CD14-positive monocyte (primary cell): ENCODE measurements at regions not wholly inside any gene's neighbourhood (a gene's known extent, or its start where the extent isn't known, plus 50 kb on each side); places are given as distances from the start of the nearest gene placed in this dataset.

Experiments
- DNase-seq, 3 donors: peaks; one replicate each; pipeline ENCODE4 v3.0.0-alpha.2; 2011 to 2022
- H2AFZ ChIP-seq: 2 replicates; pipeline ENCODE4 v1.6.0; 2012; ENCODE audit warnings: mild to moderate bottlenecking, low read depth, low read length, inconsistent platforms; ENCODE audit not compliant: insufficient read depth, poor library complexity, severe bottlenecking
- H3K27ac ChIP-seq, 2 donors: 1 replicate in 1 of 2; 2 replicates in 1 of 2; pipeline ENCODE4 v1.5.1; 2012 to 2013; ENCODE audit warnings: low read length in 2 of 2, control low read depth in 1 of 2, inconsistent platforms in 1 of 2, low read depth in 1 of 2, mild to moderate bottlenecking in 1 of 2
- H3K27me3 ChIP-seq, 2 donors: one replicate each; pipeline versions ENCODE4 v1.6.0 to v1.6.1; 2011 to 2013; ENCODE audit warnings: low read length in 2 of 2; ENCODE audit not compliant: control insufficient read depth in 2 of 2, insufficient read depth in 2 of 2
- H3K36me3 ChIP-seq, 2 donors: replicated peaks in 1 of 2; 1 replicate in 1 of 2; 2 replicates in 1 of 2; pipeline versions ENCODE4 v1.5.1 to v1.6.1; 2012 to 2013; ENCODE audit warnings: low read length in 2 of 2, control low read depth in 1 of 2, inconsistent platforms in 1 of 2, mild to moderate bottlenecking in 1 of 2; ENCODE audit not compliant: insufficient read depth in 2 of 2, control insufficient read depth in 1 of 2
- H3K4me1 ChIP-seq, 2 donors: 1 replicate in 1 of 2; 2 replicates in 1 of 2; pipeline versions ENCODE4 v1.5.1 to v1.6.1; 2012 to 2013; ENCODE audit warnings: low read length in 2 of 2, control low read depth in 1 of 2, inconsistent platforms in 1 of 2, mild to moderate bottlenecking in 1 of 2, moderate library complexity in 1 of 2; ENCODE audit not compliant: insufficient read depth in 2 of 2, control insufficient read depth in 1 of 2
- H3K4me2 ChIP-seq: replicated peaks from 2 replicates; pipeline ENCODE3; 2012; ENCODE audit warnings: low read length, moderate library complexity, mild to moderate bottlenecking; ENCODE audit not compliant: poor library complexity, severe bottlenecking; ENCODE audit errors: extremely low read depth
- H3K4me3 ChIP-seq, 3 experiments: fragments of 200-600 bp in 1 of 3; sonication (generic) in 1 of 3; replicated peaks in 1 of 3; 1 replicate in 2 of 3; 2 replicates in 1 of 3; pipeline ENCODE4 v1.5.1; 2011 to 2013; ENCODE audit warnings: low read length in 3 of 3, mild to moderate bottlenecking in 3 of 3, control low read depth in 2 of 3, low read depth in 2 of 3, inconsistent platforms in 1 of 3, moderate library complexity in 1 of 3
- H3K79me2 ChIP-seq: 2 replicates; pipeline ENCODE4 v1.6.0; 2012; ENCODE audit warnings: mild to moderate bottlenecking, control low read depth, inconsistent platforms, low read length, moderate library complexity; ENCODE audit not compliant: insufficient read depth
- H3K9ac ChIP-seq: 2 replicates; pipeline ENCODE4 v1.6.0; 2017; ENCODE audit warnings: low read length, mild to moderate bottlenecking; ENCODE audit not compliant: insufficient read depth, poor library complexity, severe bottlenecking
- H3K9me3 ChIP-seq, 2 donors: replicated peaks in 1 of 2; 1 replicate in 1 of 2; 2 replicates in 1 of 2; pipeline versions ENCODE4 v1.5.1 to v1.6.1; 2012 to 2013; ENCODE audit warnings: low read length in 2 of 2, control low read depth in 1 of 2; ENCODE audit not compliant: control insufficient read depth in 1 of 2, insufficient read depth in 1 of 2
- H4K20me1 ChIP-seq: 2 replicates; pipeline ENCODE4 v1.6.0; 2012; ENCODE audit warnings: mild to moderate bottlenecking, low read length, control low read depth, moderate library complexity; ENCODE audit not compliant: insufficient read depth
- H3K27ac Mint-ChIP-seq, 7 donors: one replicate each; pipeline ENCODE4 v1.8.0; 2020; ENCODE audit warnings: mild to moderate bottlenecking in 7 of 7, mixed read lengths in 7 of 7, moderate library complexity in 6 of 7, inconsistent platforms in 2 of 7
- H3K27me3 Mint-ChIP-seq, 3 donors: one replicate each; pipeline ENCODE4 v1.8.0; 2021 to 2022; ENCODE audit warnings: low read depth in 3 of 3, mild to moderate bottlenecking in 3 of 3, mixed read lengths in 3 of 3, moderate library complexity in 3 of 3, inconsistent platforms in 1 of 3
- H3K36me3 Mint-ChIP-seq, 2 donors: one replicate each; pipeline ENCODE4 v1.8.0; 2020; ENCODE audit warnings: mixed read lengths in 2 of 2, inconsistent platforms in 1 of 2, mild to moderate bottlenecking in 1 of 2
- H3K4me1 Mint-ChIP-seq: one replicate; pipeline ENCODE4 v1.8.0; 2020; ENCODE audit warnings: mild to moderate bottlenecking, mixed read lengths
- H3K4me3 Mint-ChIP-seq, 2 donors: one replicate each; pipeline ENCODE4 v1.8.0; 2020; ENCODE audit warnings: mild to moderate bottlenecking in 2 of 2, mixed read lengths in 2 of 2, moderate library complexity in 1 of 2
- H3K9me3 Mint-ChIP-seq, 7 donors: one replicate each; pipeline ENCODE4 v1.8.0; 2020 to 2022; ENCODE audit warnings: mixed read lengths in 7 of 7, mild to moderate bottlenecking in 6 of 7, moderate library complexity in 6 of 7, inconsistent platforms in 2 of 7
- WGBS: methylation state at CpG from one replicate; pipeline ENCODE4 v1.1.5; 2013; ENCODE audit warnings: missing lambda C conversion rate; ENCODE audit not compliant: insufficient coverage; 5-methylcytosine and 5-hydroxymethylcytosine counted together
- intact Hi-C, 2 donors: fragments of 100-400 bp; cut with micrococcal nuclease; formaldehyde crosslinking; loops; one replicate each; pipeline versions ENCODE4 v1.15.0 to v1.15.1; 2023
- TF ChIP-seq, protein P1 (sequence below): fragments of 200-600 bp; IDR thresholded peaks from one replicate; pipeline ENCODE4 v1.8.0; 2022; ENCODE audit warnings: antibody characterized with exemption, mild to moderate bottlenecking

DNA sequence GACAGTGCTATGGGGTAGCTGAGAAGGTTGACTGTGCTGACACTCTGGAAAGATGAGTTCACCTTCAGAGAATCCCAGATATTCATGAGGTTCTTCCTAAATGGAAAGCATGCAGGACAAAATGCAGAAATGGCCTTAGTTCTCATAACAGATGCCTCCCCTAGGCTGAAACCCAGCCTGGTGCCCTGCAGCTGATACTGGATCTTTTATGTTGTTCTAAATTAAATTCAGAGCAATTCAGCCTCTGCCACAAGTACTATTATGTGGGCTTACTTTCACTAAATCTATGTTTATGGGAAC lies 172.0 kb upstream of the SERPINE2 start:
- no peak overlapping the region for H2AFZ ChIP-seq
- peaks cover 3 to 4% (median 4%) of the 10 kb centered on the region in 3 donors for H3K27me3 Mint-ChIP-seq

DNA sequence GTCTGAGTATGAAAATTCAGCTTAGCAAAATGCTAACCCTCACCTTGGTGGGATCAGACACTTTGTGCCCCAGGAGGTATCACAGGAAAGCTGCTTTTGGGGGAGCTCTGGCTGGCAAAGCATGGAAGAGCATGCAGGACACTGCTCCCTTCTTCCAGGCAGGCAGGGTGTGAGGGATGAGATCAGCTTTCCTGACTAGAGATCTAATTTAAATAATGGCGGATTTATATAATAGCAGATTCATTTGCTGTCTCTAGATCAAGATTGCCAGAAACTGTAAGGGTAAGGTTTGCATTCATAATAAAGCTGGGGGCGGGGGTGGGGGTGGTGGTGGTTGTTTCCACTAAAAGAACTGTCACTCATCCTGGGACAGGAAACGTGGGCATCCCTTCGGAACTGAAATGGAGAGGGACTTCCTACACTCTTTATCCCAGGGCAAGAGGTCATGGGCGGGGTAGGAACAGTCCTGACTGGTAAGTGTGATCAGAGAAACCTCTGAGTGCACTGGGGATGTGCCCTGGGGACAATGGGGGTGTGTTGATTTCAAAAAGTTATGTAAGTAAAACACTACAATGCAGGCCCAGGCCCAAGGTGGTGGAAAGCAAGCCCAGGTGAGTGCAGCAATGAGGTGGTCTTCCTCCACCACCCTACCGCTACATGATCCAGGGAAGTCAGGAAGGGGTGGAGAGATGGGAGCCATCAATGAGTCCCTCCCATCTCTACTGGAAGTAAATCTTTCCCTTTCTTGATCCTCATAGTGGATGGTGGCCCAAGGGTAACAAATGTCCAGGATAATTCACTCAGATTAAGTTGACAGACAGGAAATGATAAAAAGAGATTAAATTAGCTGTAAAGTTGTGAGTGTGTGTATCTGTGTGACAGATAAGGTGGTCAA lies 171.4 kb upstream of the SERPINE2 start:
- Histone ChIP-seq H3K79me2 (no peaks in the 10 kb centered on the region), H2AFZ (no peak overlapping the region), H3K4me3 (no peak overlapping the region), H3K4me1 (no peaks in the 10 kb centered on the region), H3K9ac (no peak overlapping the region), H3K27me3 (no peaks in the 10 kb centered on the region), H3K36me3 (no peaks in the 10 kb centered on the region), H3K4me2 (no peak overlapping the region), H3K9me3 (no peaks in the 10 kb centered on the region), H3K27ac (no peak overlapping the region), H4K20me1 (no peaks in the 10 kb centered on the region)
- no peak for DNase-seq
- Mint-ChIP-seq H3K27ac (no peak overlapping the region), H3K27me3 (peaks cover 3 to 4% (median 4%) of the 10 kb centered on the region in 3 donors), H3K4me3 (no peak overlapping the region), H3K4me1 (no peaks in the 10 kb centered on the region), H3K9me3 (peaks cover 0 to 4% (median 0%) of the 10 kb centered on the region in 7 donors), H3K36me3 (no peaks in the 10 kb centered on the region)
- WGBS: no CpG with 5 or more reads among the region's 6 CpGs
- TF ChIP-seq, protein P1, sequence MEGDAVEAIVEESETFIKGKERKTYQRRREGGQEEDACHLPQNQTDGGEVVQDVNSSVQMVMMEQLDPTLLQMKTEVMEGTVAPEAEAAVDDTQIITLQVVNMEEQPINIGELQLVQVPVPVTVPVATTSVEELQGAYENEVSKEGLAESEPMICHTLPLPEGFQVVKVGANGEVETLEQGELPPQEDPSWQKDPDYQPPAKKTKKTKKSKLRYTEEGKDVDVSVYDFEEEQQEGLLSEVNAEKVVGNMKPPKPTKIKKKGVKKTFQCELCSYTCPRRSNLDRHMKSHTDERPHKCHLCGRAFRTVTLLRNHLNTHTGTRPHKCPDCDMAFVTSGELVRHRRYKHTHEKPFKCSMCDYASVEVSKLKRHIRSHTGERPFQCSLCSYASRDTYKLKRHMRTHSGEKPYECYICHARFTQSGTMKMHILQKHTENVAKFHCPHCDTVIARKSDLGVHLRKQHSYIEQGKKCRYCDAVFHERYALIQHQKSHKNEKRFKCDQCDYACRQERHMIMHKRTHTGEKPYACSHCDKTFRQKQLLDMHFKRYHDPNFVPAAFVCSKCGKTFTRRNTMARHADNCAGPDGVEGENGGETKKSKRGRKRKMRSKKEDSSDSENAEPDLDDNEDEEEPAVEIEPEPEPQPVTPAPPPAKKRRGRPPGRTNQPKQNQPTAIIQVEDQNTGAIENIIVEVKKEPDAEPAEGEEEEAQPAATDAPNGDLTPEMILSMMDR: no peak
- intact Hi-C loops: no loop called here

More for the DNA sequence above, 172.0 kb upstream of the SERPINE2 start:
- Histone ChIP-seq H3K27ac (no peak overlapping the region), H3K4me2 (no peak overlapping the region), H3K36me3 (no peaks in the 10 kb centered on the region), H3K9me3 (no peaks in the 10 kb centered on the region), H3K4me3 (no peak overlapping the region), H3K79me2 (no peaks in the 10 kb centered on the region), H3K27me3 (no peaks in the 10 kb centered on the region), H4K20me1 (no peaks in the 10 kb centered on the region), H3K9ac (no peak overlapping the region), H3K4me1 (no peaks in the 10 kb centered on the region)
- peaks cover 0 to 3% (median 0%) of the 10 kb centered on the region in 7 donors for H3K9me3 Mint-ChIP-seq
- intact Hi-C loops: no loop called here
- H3K4me1 Mint-ChIP-seq: no peaks in the 10 kb centered on the region
- H3K4me3 Mint-ChIP-seq: no peak overlapping the region
- H3K27ac Mint-ChIP-seq: no peak overlapping the region
- no peak for DNase-seq
- no peaks in the 10 kb centered on the region for H3K36me3 Mint-ChIP-seq
- TF ChIP-seq, protein P1: no peak
